IMR-90 (cell line): ENCODE measurements at regions not wholly inside any gene's neighbourhood (a gene's known extent, or its start where the extent isn't known, plus 50 kb on each side); places are given as distances from the start of the nearest gene placed in this dataset.

Source experiments
- ATAC-seq: fragments of 200-7000 bp; cut with Tn5 transposase; 2 replicates; pipeline ENCODE4 v1.9.1; 2020; ENCODE audit warnings: low read depth, mild to moderate bottlenecking, moderate library complexity
- BruUV-seq: library from RNA; stranded (reverse); fragments of 400-500 nt; replicated peaks from 2 replicates; lab custom pipeline; 2021; lab: Mats Ljungman, UMichigan
- CTCF ChIA-PET: fragments of 300-600 bp; formaldehyde crosslinking; extraction: SDS; loops from one replicate; lab custom pipeline; 2021; ENCODE audit warnings: antibody characterized with exemption; lab: Yijun Ruan, JAX
- POLR2A ChIA-PET: fragments of 300-600 bp; sonication (Branson Sonifier 250); formaldehyde crosslinking; loops from one replicate; lab custom pipeline; 2022; ENCODE audit warnings: antibody characterized with exemption; ENCODE audit not compliant: unreplicated experiment; lab: Charles Lee
- DNase-seq: peaks from one replicate; pipeline ENCODE4 v3.0.0; 2013
- H2AFZ ChIP-seq: replicated peaks from 2 replicates; pipeline ENCODE3; 2013; ENCODE audit warnings: low read length, mild to moderate bottlenecking; ENCODE audit not compliant: poor library complexity
- H2AK5ac ChIP-seq: 2 replicates; pipeline ENCODE4 v1.6.1; 2013; ENCODE audit warnings: low read depth, low read length, inconsistent platforms
- H2AK9ac ChIP-seq: replicated peaks from 2 replicates; pipeline ENCODE3; 2013; ENCODE audit warnings: mild to moderate bottlenecking, low read depth, low read length, moderate library complexity; ENCODE audit not compliant: poor library complexity
- H2BK120ac ChIP-seq: 2 replicates; pipeline ENCODE4 v1.6.1; 2013; ENCODE audit warnings: low read depth, low read length, inconsistent platforms
- H2BK15ac ChIP-seq: 3 replicates; pipeline ENCODE4 v1.6.1; 2013; ENCODE audit warnings: low read depth, low read length, inconsistent platforms
- H2BK20ac ChIP-seq: 2 replicates; pipeline ENCODE4 v1.6.1; 2013; ENCODE audit warnings: low read depth, mild to moderate bottlenecking, inconsistent platforms, low read length, moderate library complexity
- H2BK5ac ChIP-seq: 2 replicates; pipeline ENCODE4 v1.6.1; 2013; ENCODE audit warnings: mild to moderate bottlenecking, low read depth, low read length, inconsistent platforms; ENCODE audit not compliant: poor library complexity, severe bottlenecking
- H3K14ac ChIP-seq: replicated peaks from 2 replicates; pipeline ENCODE4 v1.6.1; 2013; ENCODE audit warnings: low read depth, low read length, inconsistent platforms
- H3K18ac ChIP-seq: 2 replicates; pipeline ENCODE4 v1.6.1; 2013; ENCODE audit warnings: low read depth, low read length, control low read depth
- H3K23ac ChIP-seq: 2 replicates; pipeline ENCODE4 v1.6.1; 2013; ENCODE audit warnings: low read depth, low read length, inconsistent platforms
- H3K27ac ChIP-seq: 2 replicates; pipeline ENCODE4 v1.5.1; 2013; ENCODE audit warnings: mild to moderate bottlenecking, control low read depth, low read length; ENCODE audit not compliant: insufficient read depth
- H3K27me3 ChIP-seq: 2 replicates; pipeline ENCODE4 v1.6.1; 2013; ENCODE audit warnings: low read length; ENCODE audit not compliant: control insufficient read depth, insufficient read depth
- H3K36me3 ChIP-seq: 2 replicates; pipeline ENCODE4 v1.6.1; 2013; ENCODE audit warnings: low read length, mixed read lengths; ENCODE audit not compliant: control insufficient read depth, insufficient read depth
- H3K4ac ChIP-seq: 2 replicates; pipeline ENCODE4 v1.6.1; 2013; ENCODE audit warnings: low read depth, low read length, inconsistent platforms
- H3K4me1 ChIP-seq: 2 replicates; pipeline ENCODE4 v1.6.1; 2013; ENCODE audit warnings: low read length, mixed read lengths; ENCODE audit not compliant: control insufficient read depth, insufficient read depth
- H3K4me2 ChIP-seq: 2 replicates; pipeline ENCODE4 v1.6.1; 2013; ENCODE audit warnings: low read depth, mild to moderate bottlenecking, control low read depth, low read length, moderate library complexity
- H3K4me3 ChIP-seq: 2 replicates; pipeline ENCODE4 v1.5.1; 2013; ENCODE audit warnings: low read depth, mild to moderate bottlenecking, control low read depth, low read length, moderate library complexity; ENCODE audit not compliant: insufficient read depth
- H3K56ac ChIP-seq: 2 replicates; pipeline ENCODE4 v1.6.1; 2013; ENCODE audit warnings: low read length, inconsistent platforms; ENCODE audit not compliant: insufficient read depth; ENCODE audit errors: extremely low read depth
- H3K79me1 ChIP-seq, 2 experiments: 2 replicates each; pipeline ENCODE4 v1.6.1; 2013; ENCODE audit warnings: low read length in 2 of 2, inconsistent platforms in 1 of 2, low read depth in 1 of 2
- H3K9ac ChIP-seq: 2 replicates; pipeline ENCODE4 v1.6.1; 2013; ENCODE audit warnings: low read depth, low read length, control low read depth
- H3K9me1 ChIP-seq: 2 replicates; pipeline ENCODE4 v1.6.1; 2013; ENCODE audit warnings: low read length, inconsistent platforms; ENCODE audit not compliant: insufficient read depth
- H3K9me3 ChIP-seq: 2 replicates; pipeline ENCODE4 v1.6.1; 2013; ENCODE audit warnings: low read length; ENCODE audit not compliant: control insufficient read depth, insufficient read depth
- H4K20me1 ChIP-seq: 2 replicates; pipeline ENCODE4 v1.6.1; 2013; ENCODE audit warnings: low read length, inconsistent platforms; ENCODE audit not compliant: insufficient read depth
- H4K5ac ChIP-seq: 2 replicates; pipeline ENCODE4 v1.6.1; 2013; ENCODE audit warnings: mild to moderate bottlenecking, low read depth, low read length, control low read depth
- H4K8ac ChIP-seq, 2 experiments: 2 replicates each; pipeline ENCODE4 v1.6.1; 2013; ENCODE audit warnings: low read depth in 2 of 2, low read length in 2 of 2, control low read depth in 1 of 2, inconsistent platforms in 1 of 2
- H4K91ac ChIP-seq: 2 replicates; pipeline ENCODE4 v1.6.1; 2013; ENCODE audit warnings: low read depth, low read length, inconsistent platforms; ENCODE audit not compliant: insufficient read depth
- RAD21 ChIP-seq: IDR thresholded peaks from 2 replicates; pipeline ENCODE4 v1.6.1; 2012; ENCODE audit warnings: low read length, improper control_type of control experiment
- whole genome bisulfite sequencing, 2 experiments: methylation state at CpG; one replicate each; pipeline versions ENCODE4 v1.1.5 to v1.1.7; 2013; ENCODE audit warnings: missing lambda C conversion rate in 2 of 2; ENCODE audit not compliant: insufficient read length in 1 of 2; ENCODE audit errors: extremely low coverage in 2 of 2; 5-methylcytosine and 5-hydroxymethylcytosine counted together
- dilution Hi-C: fragments of 300-500 bp; cut with HindIII; formaldehyde crosslinking; loops from one replicate; pipeline ENCODE4 v1.14.3; 2018; ENCODE audit warnings: low sequenced_read_pairs; ENCODE audit not compliant: unreplicated experiment
- in situ Hi-C: fragments of 300-500 bp; cut with MboI; formaldehyde crosslinking; loops from 3 replicates; pipeline ENCODE4 v1.14.3; 2019; ENCODE audit warnings: low sequenced_read_pairs, inconsistent platforms, mixed read lengths
- intact Hi-C: fragments of 100-400 bp; cut with micrococcal nuclease; formaldehyde crosslinking; loops from 2 replicates; pipeline ENCODE4 v1.10.0; 2022

DNA sequence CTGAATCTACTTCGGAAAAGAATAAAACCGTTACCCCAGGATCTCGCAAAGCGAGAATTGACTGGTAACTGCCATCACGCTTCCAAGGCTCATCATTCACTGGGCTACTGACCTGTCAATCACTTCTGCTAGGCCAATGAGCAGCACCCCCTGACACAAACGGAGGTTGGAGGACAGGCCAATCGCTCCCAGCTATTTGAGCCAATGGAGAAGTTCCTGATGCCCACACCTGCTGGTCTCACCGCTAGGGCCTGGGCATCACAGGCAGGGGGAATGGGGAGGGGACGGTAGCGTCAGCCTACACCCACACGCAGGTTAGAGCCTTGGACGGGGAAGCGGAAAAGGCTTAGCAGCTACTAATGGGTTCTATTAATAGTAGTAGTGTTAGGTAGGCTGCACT, 56.7 kb upstream of the CHST1 start:
- H2BK120ac ChIP-seq = no peak overlapping the region
- DNase-seq (no peak), ATAC-seq (no peak)
- no peak overlapping the region for H3K23ac ChIP-seq
- no peak overlapping the region for H3K4ac ChIP-seq
- H3K4me1 ChIP-seq = no peaks in the 10 kb centered on the region
- H3K27me3 ChIP-seq = peaks cover 9% of the 10 kb centered on the region
- no peak overlapping the region for H2BK5ac ChIP-seq
- TF ChIP-seq RAD21 = no peak
- dilution Hi-C loops = no loop called here
- BruUV-seq = no TSS peak
- no peaks in the 10 kb centered on the region for H3K9me3 ChIP-seq
- H2BK15ac ChIP-seq = no peak overlapping the region
- no peak overlapping the region for H3K4me3 ChIP-seq
- no peak overlapping the region for H2AFZ ChIP-seq
- H2BK20ac ChIP-seq = no peak overlapping the region
- no peak overlapping the region for H4K91ac ChIP-seq
- no peak overlapping the region for H3K9ac ChIP-seq
- CTCF ChIA-PET = no interaction called here
- H4K8ac ChIP-seq = no peak overlapping the region
- H4K5ac ChIP-seq = no peak overlapping the region
- in situ Hi-C loops = no loop called here
- no peaks in the 10 kb centered on the region for H3K9me1 ChIP-seq
- no peaks in the 10 kb centered on the region for H3K36me3 ChIP-seq
- 70% methylated on average over 4 of the region's 13 CpGs; no CpG with 5 or more reads in 1 of the 2 experiments for WGBS, 2 experiments
- POLR2A ChIA-PET = no interaction called here
- no peak overlapping the region for H2AK9ac ChIP-seq
- no peaks in the 10 kb centered on the region for H4K20me1 ChIP-seq
- H3K56ac ChIP-seq = no peak overlapping the region
- no peak overlapping the region for H3K27ac ChIP-seq
- intact Hi-C loops = no loop called here
- no peak overlapping the region for H3K14ac ChIP-seq
- no peak overlapping the region for H3K4me2 ChIP-seq
- no peak overlapping the region for H3K18ac ChIP-seq
- H3K79me1 ChIP-seq = no peaks in the 10 kb centered on the region
- no peak overlapping the region for H2AK5ac ChIP-seq
